AG09319 (cell line): ENCODE measurements at regions not wholly inside any gene's neighbourhood (a gene's known extent, or its start where the extent isn't known, plus 50 kb on each side); places are given as distances from the start of the nearest gene placed in this dataset.

Experiments
- DNase-seq: peaks from one replicate; pipeline ENCODE4 v3.0.0-alpha.2; 2010; ENCODE audit warnings: low read depth; ENCODE audit errors: extremely low read depth
- CTCF ChIP-seq: IDR thresholded peaks from 2 replicates; pipeline ENCODE4 v1.5.1; 2011; ENCODE audit warnings: low read depth, mild to moderate bottlenecking, inconsistent platforms, low read length, moderate library complexity

DNA sequence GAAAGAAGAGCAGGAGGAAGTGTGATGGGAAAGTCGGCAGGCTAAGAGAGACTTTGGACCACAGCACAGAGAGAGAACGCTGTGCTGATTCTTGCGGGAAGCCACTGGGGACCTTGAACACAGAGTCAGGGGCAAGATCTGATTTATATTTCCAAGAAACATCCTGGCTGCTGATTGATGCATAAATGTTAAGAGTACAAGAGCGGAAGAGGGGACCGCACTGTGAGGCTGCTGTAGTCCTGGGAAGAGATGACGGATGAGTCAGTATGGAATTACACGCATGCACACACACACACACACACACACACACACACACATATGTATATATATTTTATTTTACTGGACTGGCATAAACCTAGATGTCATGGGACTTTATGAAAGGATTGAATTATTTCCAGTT lies 865.6 kb upstream of the ID2 start:
- no peak for TF ChIP-seq CTCF
- DNase-seq: no peak

DNA sequence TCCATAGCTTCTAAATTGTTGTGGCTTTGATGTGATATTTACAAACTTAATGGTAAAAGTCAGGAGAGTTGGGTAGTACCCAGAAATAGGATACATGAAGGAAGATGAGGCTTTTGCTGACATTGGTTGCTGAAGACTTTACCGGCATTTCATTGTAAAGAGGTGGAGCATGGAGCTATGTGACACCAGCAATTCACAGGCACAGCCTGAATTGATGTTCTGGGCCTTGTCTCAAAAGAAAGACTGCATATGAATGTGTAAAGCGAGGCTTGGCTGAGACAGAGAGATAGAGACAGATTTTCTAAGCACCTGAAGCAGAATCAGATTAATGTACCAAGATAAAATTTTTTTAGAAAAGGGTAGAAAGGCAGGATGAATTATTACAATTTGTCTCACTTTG lies 864.9 kb upstream of the ID2 start:
- DNase-seq: no peak
- TF ChIP-seq CTCF: no peak

DNA sequence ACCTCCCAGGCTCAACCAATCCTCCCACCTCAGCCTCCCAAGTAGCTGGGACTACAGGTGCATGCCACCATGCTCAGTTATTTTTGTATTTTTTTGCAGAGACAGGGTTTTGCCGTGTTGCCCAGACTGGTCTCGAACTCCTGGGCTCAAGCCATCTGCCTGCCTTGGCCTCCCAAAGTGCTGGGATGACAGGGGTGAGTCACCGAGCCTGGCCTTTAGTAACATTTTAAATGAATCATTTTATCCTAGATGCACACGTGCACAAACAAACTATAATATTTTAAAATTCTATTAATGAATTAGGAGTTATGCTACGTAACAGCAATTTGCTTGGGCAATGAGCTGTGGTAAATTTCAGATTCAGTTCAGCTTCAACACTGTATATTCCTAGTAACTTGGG lies 862.5 kb upstream of the ID2 start:
- no peak for DNase-seq
- no peak for TF ChIP-seq CTCF

DNA sequence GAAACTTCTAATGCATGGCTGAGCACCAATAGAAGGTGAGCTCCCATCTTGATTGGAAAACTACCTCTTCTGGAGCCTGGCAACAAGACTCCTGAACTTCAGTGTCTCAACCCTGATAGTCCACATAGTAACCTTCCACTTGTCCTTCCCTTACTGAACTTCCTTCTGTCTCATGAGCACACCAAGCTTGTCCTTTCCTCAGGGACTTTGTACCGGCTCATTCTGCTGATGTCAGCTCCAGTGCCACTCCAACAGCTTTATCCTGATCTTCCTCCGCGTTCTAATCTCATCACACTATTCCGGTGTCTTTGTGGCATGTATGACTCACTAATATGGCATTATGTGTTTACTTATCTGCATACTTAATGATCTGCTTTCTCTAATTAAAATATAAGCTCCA lies 862.0 kb upstream of the ID2 start:
- no peak for DNase-seq
- TF ChIP-seq CTCF: no peak

DNA sequence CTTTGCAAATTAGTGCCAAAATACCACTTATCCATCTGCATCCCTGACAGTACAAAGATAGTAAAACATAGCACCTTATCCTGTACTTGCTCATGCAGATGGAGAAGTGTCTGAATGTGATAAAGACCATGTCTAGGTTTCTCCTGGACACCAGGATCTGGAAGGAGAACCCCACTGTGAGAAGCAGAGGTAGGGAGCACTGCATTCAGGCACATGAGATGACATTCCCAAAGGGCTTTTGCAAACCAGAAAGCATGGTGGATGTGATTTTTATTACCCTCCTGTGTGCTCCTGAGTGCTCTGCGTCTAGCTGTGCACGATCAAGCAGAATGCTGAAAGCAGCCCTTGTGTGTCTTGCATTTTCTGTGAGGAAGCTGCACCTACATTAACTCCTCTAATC lies 857.6 kb upstream of the ID2 start:
- DNase-seq: no peak

DNA sequence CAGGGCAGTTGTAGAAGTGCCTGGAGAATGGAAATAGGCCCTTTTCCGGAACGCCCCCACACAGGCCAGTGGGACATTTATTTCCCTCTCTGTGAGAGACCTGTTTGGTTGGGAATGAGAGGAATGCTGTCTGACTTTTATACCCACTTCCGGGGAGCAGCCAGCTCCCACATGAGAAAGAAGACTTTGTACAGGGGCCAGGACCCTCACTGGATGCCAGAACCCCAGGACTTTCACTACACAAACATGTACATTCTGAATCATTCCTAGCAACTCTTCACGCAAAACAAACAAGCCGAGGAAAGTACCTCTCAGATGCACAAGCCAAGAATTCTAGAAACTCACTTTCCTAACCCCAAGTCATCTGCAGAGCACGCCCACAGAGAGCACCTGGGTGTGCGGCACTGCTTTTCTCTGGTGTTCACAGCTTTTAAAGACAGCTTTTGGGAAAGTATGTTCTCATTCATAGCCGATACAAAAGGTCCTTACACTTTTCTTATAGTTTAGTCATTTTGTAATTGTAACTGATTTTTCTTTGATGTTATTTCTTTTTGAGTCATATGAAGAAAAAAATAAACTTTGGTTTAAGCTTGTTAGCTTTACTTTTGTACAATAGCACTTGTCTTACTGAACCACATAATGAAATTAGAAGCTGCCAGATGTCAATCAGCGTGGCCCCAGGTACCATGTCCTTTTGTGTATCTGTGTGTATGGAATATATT lies 856.1 kb upstream of the ID2 start:
- no peak for TF ChIP-seq CTCF

More for the DNA sequence above, 857.6 kb upstream of the ID2 start:
- no peak for TF ChIP-seq CTCF

DNA sequence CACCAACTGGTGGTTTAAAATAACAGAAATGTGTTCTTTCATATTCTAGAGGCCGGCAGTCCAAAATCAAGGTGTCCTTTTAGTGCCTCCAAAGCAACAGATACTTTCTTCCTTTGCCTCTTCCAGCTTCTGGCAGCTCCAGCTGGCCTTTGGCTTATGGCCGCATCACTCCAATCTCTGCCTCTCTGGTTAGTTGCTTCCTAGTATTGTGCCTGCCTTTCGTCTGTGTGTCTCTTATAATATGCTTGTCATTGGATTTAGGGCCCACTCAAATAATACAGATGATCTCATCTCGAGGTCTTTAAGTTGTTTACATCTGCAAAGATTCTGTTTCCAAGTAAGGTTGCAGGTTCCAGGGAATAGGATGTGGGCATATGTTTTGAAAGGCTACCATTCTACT lies 855.2 kb upstream of the ID2 start:
- no peak for DNase-seq
- no peak for TF ChIP-seq CTCF

More for the DNA sequence above, 856.1 kb upstream of the ID2 start:
- no peak for DNase-seq
